RWPE1 (cell line): ENCODE measurements at regions not wholly inside any gene's neighbourhood (a gene's known extent, or its start where the extent isn't known, plus 50 kb on each side); places are given as distances from the start of the nearest gene placed in this dataset.
"Not testable (repeated sequence)": the region's sequence is repeated elsewhere in the genome, so short reads cannot be mapped to it uniquely, and the experiment has no call there.

Experiments
- CTCF ChIA-PET: fragments of 350-600 bp; sonication (Branson Sonifier 250); formaldehyde crosslinking; extraction: SDS; loops from one replicate; lab custom pipeline; 2021; lab: Yijun Ruan, JAX
- POLR2A ChIA-PET: fragments of 400-600 bp; formaldehyde crosslinking; extraction: SDS; loops from one replicate; lab custom pipeline; 2020; ENCODE audit warnings: antibody characterized with exemption; ENCODE audit not compliant: low non-redundant PET; lab: Yijun Ruan, JAX
- DNase-seq: peaks from one replicate; pipeline ENCODE4 v3.0.0; 2012; ENCODE audit warnings: low spot score
- H3K27ac ChIP-seq: fragments of 450-650 bp; 2 replicates; pipeline ENCODE4 v1.5.1; 2017
- CTCF ChIP-seq: fragments of 450-650 bp; conservative IDR thresholded peaks from 2 replicates; pipeline ENCODE4 v1.5.1; 2017; ENCODE audit warnings: low read depth, mild to moderate bottlenecking

DNA sequence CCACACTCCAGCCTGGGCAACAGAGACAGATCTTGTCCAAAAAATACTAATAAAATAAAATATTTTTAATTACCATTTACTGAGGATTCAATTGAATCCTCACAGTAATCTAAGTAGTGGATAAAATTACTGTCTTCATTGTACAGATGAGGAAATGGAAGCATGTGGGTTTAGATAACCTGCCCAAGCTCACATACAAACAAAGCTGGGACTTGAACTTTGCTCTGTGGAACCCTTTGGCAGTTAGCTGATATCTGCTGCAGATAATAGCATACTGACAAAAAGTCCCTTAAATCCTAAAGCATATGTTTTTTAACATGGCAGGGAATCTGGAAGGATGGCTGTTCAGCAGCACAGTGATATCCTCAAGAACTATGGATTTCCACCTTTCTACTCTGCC lies 130.9 kb upstream of the MROH9 start:
- POLR2A ChIA-PET, result no interaction called here

DNA sequence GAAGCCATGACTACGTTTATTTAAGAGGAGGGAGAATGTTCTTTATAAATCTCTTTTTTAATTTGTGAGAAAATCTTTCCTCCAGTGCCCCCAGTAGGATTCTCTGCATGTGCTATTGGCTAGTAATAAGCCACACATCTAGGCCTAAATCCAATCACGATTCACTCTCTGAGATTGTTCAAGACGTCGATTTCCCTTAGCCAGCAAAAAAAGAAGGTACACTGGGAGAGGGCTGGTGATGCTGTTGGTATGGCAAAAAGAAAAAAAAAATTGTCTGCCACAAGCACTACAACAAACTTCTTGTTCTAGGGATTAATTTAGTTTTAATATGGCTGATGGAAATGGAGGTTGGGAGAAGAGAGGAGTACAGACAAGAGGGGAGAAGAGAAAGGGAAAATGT lies 130.5 kb upstream of the MROH9 start:
- DNase-seq, result no peak
- POLR2A ChIA-PET, result no interaction called here
- CTCF ChIA-PET, result no interaction called here
- no peak overlapping the region for H3K27ac ChIP-seq
- TF ChIP-seq CTCF, result no peak

More for the DNA sequence above, 130.9 kb upstream of the MROH9 start:
- no peak for DNase-seq
- no peak for TF ChIP-seq CTCF
- H3K27ac ChIP-seq, result no peak overlapping the region
- CTCF ChIA-PET, result no interaction called here

- POLR2A ChIA-PET, result no interaction called here
- no peak for TF ChIP-seq CTCF
- no peak overlapping the region for H3K27ac ChIP-seq
- DNase-seq, result no peak
- CTCF ChIA-PET, result no interaction called here
Observed at GRCh38 chr1:170806961-170807360, 128.4 kb upstream of the MROH9 start.

DNA sequence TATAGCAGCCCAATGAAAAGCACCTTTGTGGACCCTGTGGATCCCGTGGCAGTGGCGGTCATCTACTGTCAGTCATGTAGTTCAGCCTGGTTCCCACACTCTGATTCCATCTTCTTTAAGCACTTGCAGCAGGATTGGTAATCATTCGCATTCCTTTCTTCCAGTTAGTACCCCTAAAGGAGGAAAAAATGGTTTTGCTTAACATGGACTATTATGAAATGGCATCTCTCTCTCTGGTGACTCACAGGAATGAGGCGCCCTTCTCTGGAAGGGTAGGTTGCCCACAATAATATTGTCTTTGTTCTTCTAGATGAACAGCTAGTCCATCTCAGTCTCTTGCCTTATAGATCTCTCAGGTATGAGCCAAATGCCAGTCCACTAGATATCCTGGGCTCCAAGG lies 127.9 kb upstream of the MROH9 start:
- CTCF ChIA-PET, result no interaction called here

DNA sequence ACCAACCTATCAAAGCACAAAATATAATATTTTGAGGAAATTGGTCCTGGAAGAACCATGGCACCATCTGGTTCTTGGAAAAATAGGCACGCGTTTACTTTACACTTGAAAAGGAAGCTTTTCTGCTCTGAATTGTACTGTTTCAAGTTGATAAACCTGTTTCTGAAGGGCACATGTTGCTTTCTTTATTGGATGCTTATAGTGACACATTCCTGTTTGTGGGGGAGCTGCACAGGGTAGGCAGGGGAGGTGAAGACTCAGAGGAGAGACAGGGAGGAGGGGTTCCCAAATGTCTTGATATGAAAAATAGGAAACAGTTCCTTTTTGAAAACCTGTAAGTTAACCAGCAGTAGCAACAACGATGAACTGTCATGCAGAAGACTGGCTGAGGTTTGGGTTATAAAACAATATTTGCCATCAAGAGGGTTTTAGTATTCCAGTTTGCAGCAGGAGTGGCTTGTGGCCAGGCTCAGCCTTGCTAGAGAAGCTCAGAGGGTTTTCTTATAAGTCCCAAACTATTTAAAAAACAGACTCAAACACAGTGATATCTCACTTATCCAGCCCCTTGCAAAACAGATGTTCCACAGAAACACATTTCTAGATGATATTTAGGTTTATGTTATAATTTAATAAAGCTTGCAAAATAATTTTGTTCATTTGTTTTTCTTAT lies 127.0 kb upstream of the MROH9 start:
- no peak for DNase-seq
- H3K27ac ChIP-seq, result no peak overlapping the region
- TF ChIP-seq CTCF, result no peak
- ChIA-PET CTCF (no interaction called here), POLR2A (no interaction called here)

More for the DNA sequence above, 127.9 kb upstream of the MROH9 start:
- POLR2A ChIA-PET, result no interaction called here
- peak; percentile 22 for DNase-seq
- no peak for TF ChIP-seq CTCF
- no peak overlapping the region for H3K27ac ChIP-seq

DNA sequence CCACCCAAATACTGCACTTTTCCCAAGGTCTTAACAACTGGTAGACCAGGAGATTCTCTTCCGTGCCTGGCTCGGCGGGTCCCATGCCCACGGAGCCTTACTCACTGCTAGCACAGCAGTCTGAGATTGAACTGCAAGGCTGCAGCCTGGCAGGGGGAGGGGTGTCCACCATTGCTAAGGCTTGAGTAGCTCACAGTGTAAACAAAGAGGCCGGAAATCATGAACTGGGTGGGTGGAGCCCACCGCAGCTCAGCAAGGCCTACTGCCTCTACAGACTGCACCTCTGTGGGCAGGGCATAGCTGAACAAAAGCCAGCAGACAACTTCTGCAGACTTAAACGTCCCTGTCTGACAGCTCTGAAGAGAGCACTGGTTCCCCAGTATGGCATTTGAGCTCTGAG lies 124.3 kb upstream of the MROH9 start:
- CTCF ChIA-PET, H3K27ac ChIP-seq, POLR2A ChIA-PET, DNase-seq: not testable (repeated sequence)

- no peak for TF ChIP-seq CTCF
- DNase-seq, result no peak
- POLR2A ChIA-PET, result no interaction called here
- no peak overlapping the region for H3K27ac ChIP-seq
- CTCF ChIA-PET, result no interaction called here
Observed at GRCh38 chr1:170819781-170820180, 115.6 kb upstream of the MROH9 start.
